ENCODE measurements at regions not wholly inside any gene's neighbourhood (a gene's known extent, or its start where the extent isn't known, plus 50 kb on each side); places are given as distances from the start of the nearest gene placed in this dataset.

DNA sequence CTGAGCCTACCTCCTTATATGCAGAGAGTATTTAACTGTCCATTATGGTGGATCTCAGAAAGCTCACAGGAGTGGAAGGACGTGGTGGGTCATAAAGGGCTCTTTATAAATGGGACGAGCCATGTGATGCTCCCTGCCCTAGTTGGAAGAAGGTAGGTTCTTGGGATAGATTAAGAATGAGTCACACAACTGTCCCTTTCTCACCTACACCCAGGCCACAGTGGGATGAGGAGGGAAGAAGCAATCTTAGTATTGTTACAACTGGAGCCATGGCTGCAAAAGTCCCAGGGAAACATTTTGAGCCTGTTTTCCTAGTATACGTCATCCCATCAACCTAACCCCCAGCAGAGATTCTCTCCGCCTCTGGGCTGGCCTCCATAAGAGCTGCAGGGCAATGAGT is 229.9 kb downstream of the TTC32 start:
- Histone ChIP-seq H3K56ac (ENCODE audit: insufficient read length, low read depth, low read length) (no peak overlapping the region), H4K91ac (ENCODE audit: insufficient read length, low read depth, low read length) (no peak overlapping the region), H2BK120ac (ENCODE audit: low read depth, low read length, poor library complexity, severe bottlenecking) (no peak overlapping the region), H4K5ac (ENCODE audit: insufficient read length, low read depth, low read length) (no peak overlapping the region), H3K23ac (ENCODE audit: insufficient read length, low read depth, low read length) (no peak overlapping the region), H3K4ac (ENCODE audit: low read depth, low read length) (no peak overlapping the region), H3K18ac (ENCODE audit: insufficient read length, low read depth, low read length) (no peak overlapping the region), H3T11ph (ENCODE audit: low read length) (no peak overlapping the region), H2AK5ac (ENCODE audit: insufficient read length, low read length) (no peak overlapping the region), H3K9ac (ENCODE audit: extremely low read depth, insufficient read length, low read length) (no peak overlapping the region), H3K79me2 (ENCODE audit: insufficient read depth, low read length) (no peaks in the 10 kb centered on the region), H3K79me1 (ENCODE audit: insufficient read depth, low read depth, low read length, poor library complexity, severe bottlenecking) (no peaks in the 10 kb centered on the region), H3K27me3 (ENCODE audit: insufficient read depth, low read length) (no peaks in the 10 kb centered on the region), H2BK5ac (ENCODE audit: insufficient read length, low read length) (no peak overlapping the region), H3K27ac (ENCODE audit: insufficient read length, low read depth, low read length) (no peak overlapping the region), H3K4me1 (ENCODE audit: insufficient read depth, low read length) (no peaks in the 10 kb centered on the region), H2BK20ac (ENCODE audit: low read depth, low read length, poor library complexity, severe bottlenecking) (no peak overlapping the region), H4K20me1 (ENCODE audit: control insufficient read depth, insufficient read depth, insufficient read length) (no peaks in the 10 kb centered on the region), H3K9me3 (ENCODE audit: control insufficient read depth, low read depth, low read length) (no peaks in the 10 kb centered on the region), H4K8ac (replicated peaks; ENCODE audit: insufficient read length, low read depth, low read length) (no peak overlapping the region), H3K14ac (ENCODE audit: insufficient read depth, low read length) (no peak overlapping the region), H2BK12ac (ENCODE audit: insufficient read length, low read depth, low read length) (no peak overlapping the region), H3K23me2 (ENCODE audit: insufficient read length, low read depth, low read length, poor library complexity, severe bottlenecking) (no peaks in the 10 kb centered on the region), H2AFZ (ENCODE audit: low read length) (no peak overlapping the region), H3K4me2 (ENCODE audit: insufficient read depth, insufficient read length, low read length) (no peak overlapping the region), H2BK15ac (ENCODE audit: low read depth, low read length) (no peak overlapping the region)
- no peak for DNase-seq
- Mint-ChIP-seq H3K4me1 (no peaks in the 10 kb centered on the region), H3K27ac (no peak overlapping the region), H3K36me3 (ENCODE audit: insufficient read depth in 1 of 3, low read depth in 3 of 3) (no peaks in the 10 kb centered on the region), H3K4me3 (no peak overlapping the region), H3K9me3 (no peaks in the 10 kb centered on the region), H3K27me3 (ENCODE audit: low read depth) (no peaks in the 10 kb centered on the region)
- TF ChIP-seq, protein P1, sequence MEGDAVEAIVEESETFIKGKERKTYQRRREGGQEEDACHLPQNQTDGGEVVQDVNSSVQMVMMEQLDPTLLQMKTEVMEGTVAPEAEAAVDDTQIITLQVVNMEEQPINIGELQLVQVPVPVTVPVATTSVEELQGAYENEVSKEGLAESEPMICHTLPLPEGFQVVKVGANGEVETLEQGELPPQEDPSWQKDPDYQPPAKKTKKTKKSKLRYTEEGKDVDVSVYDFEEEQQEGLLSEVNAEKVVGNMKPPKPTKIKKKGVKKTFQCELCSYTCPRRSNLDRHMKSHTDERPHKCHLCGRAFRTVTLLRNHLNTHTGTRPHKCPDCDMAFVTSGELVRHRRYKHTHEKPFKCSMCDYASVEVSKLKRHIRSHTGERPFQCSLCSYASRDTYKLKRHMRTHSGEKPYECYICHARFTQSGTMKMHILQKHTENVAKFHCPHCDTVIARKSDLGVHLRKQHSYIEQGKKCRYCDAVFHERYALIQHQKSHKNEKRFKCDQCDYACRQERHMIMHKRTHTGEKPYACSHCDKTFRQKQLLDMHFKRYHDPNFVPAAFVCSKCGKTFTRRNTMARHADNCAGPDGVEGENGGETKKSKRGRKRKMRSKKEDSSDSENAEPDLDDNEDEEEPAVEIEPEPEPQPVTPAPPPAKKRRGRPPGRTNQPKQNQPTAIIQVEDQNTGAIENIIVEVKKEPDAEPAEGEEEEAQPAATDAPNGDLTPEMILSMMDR (conservative IDR thresholded peaks at IDR 0.05): no peak
- WGBS (ENCODE audit: extremely low coverage, insufficient read length, low lambda C conversion rate): no CpG with 5 or more reads among the region's 4 CpGs

Data from H9 (cell line).